ENCODE measurements at regions not wholly inside any gene's neighbourhood (a gene's known extent, or its start where the extent isn't known, plus 50 kb on each side); places are given as distances from the start of the nearest gene placed in this dataset.

- TF ChIP-seq GATA2 (IDR thresholded peaks at IDR 0.05; ENCODE audit: low read depth, low read length) (no peak), GATA3 (IDR thresholded peaks at IDR 0.05; ENCODE audit: low read depth, low read length) (no peak)
Observed at GRCh38 chr14:104376202-104377140, 203.1 kb upstream of the C14orf180 start.

DNA sequence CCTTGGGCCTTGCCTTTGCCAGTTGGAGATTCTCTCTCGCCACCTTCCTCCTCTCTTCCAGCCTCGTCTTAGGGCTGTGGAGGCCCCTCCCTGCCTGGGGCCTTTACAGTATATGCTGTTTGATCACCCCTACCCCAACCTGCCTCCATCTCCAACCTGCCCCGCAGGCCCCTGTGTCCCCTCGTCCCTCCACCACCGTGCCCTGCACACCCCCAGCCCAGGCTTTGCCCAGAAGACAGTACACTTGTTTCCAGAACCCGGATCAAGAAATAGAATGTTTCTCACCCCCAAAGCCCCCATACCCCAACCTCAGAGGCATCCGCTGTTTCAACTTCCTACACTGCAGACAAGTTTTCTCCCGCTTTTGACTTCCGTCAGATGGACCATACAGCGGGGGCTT, 202.3 kb upstream of the C14orf180 start:
- no peak for TF ChIP-seq GATA3 (IDR thresholded peaks at IDR 0.05; ENCODE audit: low read depth, low read length)

DNA sequence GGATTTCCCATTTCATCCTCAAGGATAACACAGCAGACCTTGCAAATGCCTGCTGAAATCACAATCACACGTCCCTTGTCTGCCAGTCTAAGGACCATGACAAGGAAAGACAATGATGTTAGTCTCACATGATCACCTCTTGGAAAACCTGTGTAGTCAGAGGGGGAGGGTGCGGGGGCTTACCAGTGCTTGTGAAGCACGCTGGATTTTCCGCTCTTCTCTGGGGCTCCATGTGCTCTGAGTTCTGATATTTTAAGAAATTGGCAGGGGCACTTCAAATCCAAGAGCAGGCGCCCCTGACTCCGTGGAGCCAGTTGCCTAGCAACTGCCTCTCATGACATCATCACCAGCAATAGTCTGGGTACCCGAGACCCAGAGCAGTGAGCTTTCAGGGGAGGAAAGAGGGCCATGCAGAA, 200.9 kb upstream of the C14orf180 start:
- TF ChIP-seq GATA3 (IDR thresholded peaks at IDR 0.05; ENCODE audit: low read depth, low read length) (no peak), GATA2 (IDR thresholded peaks at IDR 0.05; ENCODE audit: low read depth, low read length) (no peak)

GRCh38 chr14:104382361-104383087, 197.0 kb upstream of the C14orf180 start:
- TF ChIP-seq GATA3 (IDR thresholded peaks at IDR 0.05; ENCODE audit: low read depth, low read length) (no peak), GATA2 (IDR thresholded peaks at IDR 0.05; ENCODE audit: low read depth, low read length) (no peak)

DNA sequence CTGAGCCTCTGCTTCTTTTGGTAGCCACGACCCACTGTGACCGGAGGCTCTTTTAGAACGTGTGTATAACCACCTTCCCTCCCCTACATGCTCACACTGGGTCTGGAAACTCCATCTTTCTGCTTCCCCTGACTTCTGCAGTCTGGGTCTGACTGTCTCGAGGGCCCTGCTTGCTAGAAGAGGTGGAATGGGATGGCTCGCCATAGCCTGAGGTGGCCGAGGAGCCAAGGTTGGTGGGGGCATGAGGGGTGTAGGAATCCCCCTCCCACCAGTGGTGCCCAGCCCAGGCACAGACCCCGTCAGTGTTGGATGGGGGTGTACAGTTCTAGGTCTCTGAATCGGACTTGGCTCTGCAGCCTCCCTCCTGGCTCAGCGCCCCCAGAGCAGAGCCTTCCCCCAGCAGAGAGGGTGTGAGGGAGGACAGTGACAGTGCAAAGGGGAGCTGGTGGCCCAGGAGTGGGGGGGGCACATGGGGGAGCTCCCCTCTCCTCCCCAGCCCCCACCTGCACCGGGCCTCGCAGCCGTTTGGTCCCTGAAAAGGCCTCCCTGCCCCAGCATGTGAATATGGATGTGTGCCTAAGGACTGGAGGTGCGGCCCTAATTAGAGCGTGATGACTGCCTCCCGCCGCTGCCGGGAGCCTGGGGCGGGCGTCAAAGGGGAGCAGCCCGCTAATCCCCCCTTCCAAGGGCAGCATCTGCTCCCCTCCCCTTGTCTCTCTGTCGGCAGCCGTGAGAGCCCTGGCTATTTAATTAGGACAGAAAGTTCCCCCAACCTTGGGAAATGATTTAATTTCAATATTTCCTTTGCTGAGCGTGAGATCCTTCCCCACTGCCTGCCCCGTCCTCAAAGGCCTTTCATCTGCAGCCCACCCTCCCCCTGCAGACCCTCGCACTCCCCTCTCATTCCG, 196.2 kb upstream of the C14orf180 start:
- TF ChIP-seq GATA2 (IDR thresholded peaks at IDR 0.05; ENCODE audit: low read depth, low read length) (no peak), GATA3 (IDR thresholded peaks at IDR 0.05; ENCODE audit: low read depth, low read length) (no peak)

- no peak for TF ChIP-seq GATA3 (IDR thresholded peaks at IDR 0.05; ENCODE audit: low read depth, low read length)
- TF ChIP-seq GATA2 (IDR thresholded peaks at IDR 0.05; ENCODE audit: low read depth, low read length): peak; percentile 85
Observed at GRCh38 chr14:104383996-104384775, 195.4 kb upstream of the C14orf180 start.

DNA sequence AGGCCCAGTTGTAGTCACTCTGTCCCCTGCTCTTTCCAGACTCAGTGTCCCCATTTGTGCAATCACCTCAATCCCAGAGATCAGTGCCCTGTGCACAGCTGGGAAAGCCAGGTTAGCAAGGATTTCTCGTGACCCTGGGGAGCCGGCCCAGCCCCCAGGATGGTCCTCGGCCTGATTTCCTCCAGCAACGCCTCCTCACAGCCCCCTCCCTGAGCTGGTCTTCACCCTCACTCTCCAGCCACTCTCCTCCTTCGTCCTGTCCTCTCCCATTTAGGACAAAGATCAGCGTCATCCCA, 194.8 kb upstream of the C14orf180 start:
- TF ChIP-seq GATA2 (IDR thresholded peaks at IDR 0.05; ENCODE audit: low read depth, low read length) (no peak), GATA3 (IDR thresholded peaks at IDR 0.05; ENCODE audit: low read depth, low read length) (no peak)

- TF ChIP-seq GATA3 (IDR thresholded peaks at IDR 0.05; ENCODE audit: low read depth, low read length) (no peak), GATA2 (IDR thresholded peaks at IDR 0.05; ENCODE audit: low read depth, low read length) (no peak)
Observed at GRCh38 chr14:104385111-104385510, 194.5 kb upstream of the C14orf180 start.

DNA sequence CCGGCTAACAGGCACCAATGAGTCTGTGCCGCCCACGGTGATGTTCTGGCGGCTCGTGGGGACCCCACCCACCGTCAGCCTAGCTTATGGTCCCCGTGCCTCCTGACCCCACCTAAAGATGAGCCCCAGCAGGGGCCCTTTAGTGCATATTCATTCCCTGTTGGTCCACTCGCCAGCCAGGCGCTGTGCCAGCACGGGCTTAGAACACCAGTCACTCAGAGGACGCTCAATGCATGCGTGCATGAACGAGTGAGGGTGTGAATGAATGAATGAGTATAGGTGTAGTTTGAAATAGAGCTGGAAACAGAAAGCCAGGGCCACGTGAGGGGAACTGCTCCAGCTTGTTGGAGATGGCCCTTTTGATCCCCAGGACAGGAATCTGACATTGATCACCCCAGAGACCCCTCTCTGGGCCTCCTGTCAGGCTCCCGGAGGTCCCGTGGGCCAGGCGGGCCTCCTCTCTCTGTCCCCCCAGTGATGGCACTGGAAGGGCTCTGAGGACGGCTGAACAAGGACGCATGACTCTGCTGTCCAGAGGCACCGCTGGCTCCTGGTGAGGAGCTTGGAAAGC, 193.9 kb upstream of the C14orf180 start:
- TF ChIP-seq GATA2 (IDR thresholded peaks at IDR 0.05; ENCODE audit: low read depth, low read length): no peak

DNA sequence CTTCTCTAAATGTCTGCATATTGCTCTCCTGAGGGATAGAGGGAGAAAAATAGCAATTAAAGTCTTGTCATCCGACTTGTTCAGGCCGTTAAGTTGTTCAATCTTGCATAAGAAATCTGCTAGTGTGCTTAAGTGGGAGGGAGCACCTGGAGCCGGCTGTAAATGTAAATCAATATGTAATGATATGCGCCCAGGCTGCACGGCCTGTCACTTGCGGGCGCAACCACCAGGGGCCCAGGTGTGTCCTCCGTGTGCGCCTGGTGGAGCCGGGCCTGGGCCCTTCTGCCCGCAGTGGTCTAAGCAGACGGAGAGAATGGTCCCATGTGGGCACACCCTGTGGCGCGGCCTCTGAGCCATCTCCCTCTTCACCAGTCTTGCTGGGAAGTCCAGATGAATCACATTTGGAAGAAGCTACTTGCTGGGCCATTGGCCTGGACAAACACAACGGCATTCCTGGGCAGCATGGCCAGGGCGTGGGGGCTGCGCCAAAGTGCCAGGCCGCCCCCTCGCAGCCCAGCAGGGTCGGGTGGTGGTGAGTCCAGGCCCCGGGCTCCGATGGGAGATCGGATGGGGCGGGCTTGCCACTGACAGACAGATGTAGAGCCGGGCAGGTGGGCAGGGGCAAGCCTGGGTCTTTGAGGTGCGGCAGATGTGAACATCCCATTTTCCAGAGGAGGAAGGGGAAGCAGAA, 193.3 kb upstream of the C14orf180 start:
- TF ChIP-seq GATA2 (IDR thresholded peaks at IDR 0.05; ENCODE audit: low read depth, low read length): no peak
- TF ChIP-seq GATA3 (IDR thresholded peaks at IDR 0.05; ENCODE audit: low read depth, low read length): no peak

DNA sequence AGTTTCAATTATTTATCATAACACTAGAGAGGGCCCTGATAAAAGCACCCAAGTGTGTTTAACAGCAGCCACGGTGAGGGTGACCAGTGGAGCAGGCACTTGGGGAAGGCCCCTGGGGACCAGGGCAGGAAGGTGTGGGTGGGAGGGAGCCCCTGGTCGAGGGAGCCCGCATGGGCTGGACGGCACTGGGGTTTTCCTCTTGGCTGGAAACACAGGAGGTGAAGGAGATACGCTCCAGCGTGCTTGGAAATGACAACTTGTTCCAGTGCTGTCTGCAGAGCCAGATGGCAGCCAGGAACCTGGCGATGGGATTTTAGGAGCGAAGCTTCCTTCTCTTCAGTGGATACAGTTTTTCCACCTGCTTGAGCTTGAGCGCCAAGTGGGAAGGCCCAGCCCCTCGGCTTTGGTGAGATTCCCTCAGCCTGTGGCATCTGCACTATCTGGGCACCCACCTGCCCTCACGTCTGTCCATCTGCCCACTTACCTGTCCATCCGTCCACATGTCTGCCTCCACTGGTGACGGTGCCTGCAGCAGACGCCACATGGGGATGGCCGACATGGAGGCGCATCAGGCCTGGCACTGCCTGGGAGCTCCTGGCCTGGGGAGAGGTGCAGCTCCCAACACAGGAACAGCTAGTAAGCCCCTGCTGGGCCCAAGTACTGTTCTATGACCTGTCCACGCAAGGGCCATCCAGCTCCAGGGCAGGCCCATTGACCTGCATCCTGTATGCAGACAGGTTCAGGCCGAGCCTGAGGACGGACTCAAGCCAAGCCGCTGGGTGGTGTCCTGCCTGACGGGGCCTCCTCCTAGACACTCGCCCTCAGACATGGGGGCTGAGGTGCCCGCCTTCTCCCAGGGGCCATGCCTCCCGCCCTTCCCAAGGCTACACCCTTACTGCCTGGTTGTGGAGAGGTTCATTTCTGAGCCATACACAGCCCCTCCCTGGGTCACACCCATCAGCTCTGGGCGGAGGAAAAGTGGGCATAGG, 192.2 kb upstream of the C14orf180 start:
- TF ChIP-seq GATA3 (IDR thresholded peaks at IDR 0.05; ENCODE audit: low read depth, low read length): no peak
- TF ChIP-seq GATA2 (IDR thresholded peaks at IDR 0.05; ENCODE audit: low read depth, low read length): no peak
